ENCODE measurements at regions not wholly inside any gene's neighbourhood (a gene's known extent, or its start where the extent isn't known, plus 50 kb on each side); places are given as distances from the start of the nearest gene placed in this dataset.

- TF ChIP-seq, protein P1, sequence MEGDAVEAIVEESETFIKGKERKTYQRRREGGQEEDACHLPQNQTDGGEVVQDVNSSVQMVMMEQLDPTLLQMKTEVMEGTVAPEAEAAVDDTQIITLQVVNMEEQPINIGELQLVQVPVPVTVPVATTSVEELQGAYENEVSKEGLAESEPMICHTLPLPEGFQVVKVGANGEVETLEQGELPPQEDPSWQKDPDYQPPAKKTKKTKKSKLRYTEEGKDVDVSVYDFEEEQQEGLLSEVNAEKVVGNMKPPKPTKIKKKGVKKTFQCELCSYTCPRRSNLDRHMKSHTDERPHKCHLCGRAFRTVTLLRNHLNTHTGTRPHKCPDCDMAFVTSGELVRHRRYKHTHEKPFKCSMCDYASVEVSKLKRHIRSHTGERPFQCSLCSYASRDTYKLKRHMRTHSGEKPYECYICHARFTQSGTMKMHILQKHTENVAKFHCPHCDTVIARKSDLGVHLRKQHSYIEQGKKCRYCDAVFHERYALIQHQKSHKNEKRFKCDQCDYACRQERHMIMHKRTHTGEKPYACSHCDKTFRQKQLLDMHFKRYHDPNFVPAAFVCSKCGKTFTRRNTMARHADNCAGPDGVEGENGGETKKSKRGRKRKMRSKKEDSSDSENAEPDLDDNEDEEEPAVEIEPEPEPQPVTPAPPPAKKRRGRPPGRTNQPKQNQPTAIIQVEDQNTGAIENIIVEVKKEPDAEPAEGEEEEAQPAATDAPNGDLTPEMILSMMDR (IDR thresholded peaks at IDR 0.05) = no peak
- TF ChIP-seq EP300 (IDR thresholded peaks at IDR 0.05) = no peak
These were observed 388.6 kb upstream of the NRXN1 start for GRCh38 chr2:51420511-51420910.
